Thyroid gland (tissue), 4 donors: ENCODE measurements at regions not wholly inside any gene's neighbourhood (a gene's known extent, or its start where the extent isn't known, plus 50 kb on each side); places are given as distances from the start of the nearest gene placed in this dataset.

Experiments used
- CTCF ChIP-seq, 6 experiments: fragments of 200-600 bp in 3 of 6; fragments of 450-650 bp in 3 of 6; sonication (generic) in 3 of 6; IDR thresholded peaks; one replicate each; pipeline ENCODE4 v1.5.1; 2016 to 2019; ENCODE audit warnings: antibody characterized with exemption in 6 of 6, mild to moderate bottlenecking in 2 of 6, inconsistent platforms in 1 of 6, moderate library complexity in 1 of 6
- POLR2A ChIP-seq, 2 donors: fragments of 450-650 bp; IDR thresholded peaks; one replicate each; pipeline ENCODE4 v1.6.1; 2017; ENCODE audit warnings: antibody characterized with exemption in 2 of 2, mild to moderate bottlenecking in 2 of 2, moderate library complexity in 1 of 2

DNA sequence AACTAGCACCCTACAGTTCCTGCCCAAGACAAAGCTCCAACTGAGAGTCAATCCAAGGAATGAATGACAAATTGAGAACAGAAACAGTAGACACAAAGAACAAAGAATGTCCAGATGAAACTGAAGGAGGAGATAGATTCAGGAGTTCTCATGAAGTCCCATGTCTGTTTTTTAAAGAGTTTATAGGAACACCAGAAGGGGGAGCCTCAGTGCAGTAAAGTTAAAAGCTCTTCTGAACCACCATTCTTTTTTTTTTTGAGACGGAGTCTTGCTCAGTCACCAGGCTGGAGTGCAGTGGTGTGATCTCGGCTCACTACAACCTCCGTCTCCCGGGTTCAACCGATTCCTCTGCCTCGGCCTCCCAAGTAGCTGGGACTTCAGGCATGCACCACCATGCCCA is 323.6 kb downstream of the MRPL39 start:
- TF ChIP-seq CTCF (IDR thresholded peaks at IDR 0.05) (no peak), POLR2A (IDR thresholded peaks at IDR 0.05) (no peak)
